ENCODE measurements at regions not wholly inside any gene's neighbourhood (a gene's known extent, or its start where the extent isn't known, plus 50 kb on each side); places are given as distances from the start of the nearest gene placed in this dataset.

GRCh38 chr11:92480499-92480898, 255.9 kb downstream of the FAT3 start:
- no peak for DNase-seq (ENCODE audit: extremely low read depth, insufficient read length)

GRCh38 chr11:92482492-92483060, 258.0 kb downstream of the FAT3 start:
- Histone ChIP-seq H3K27me3 (replicated peaks; ENCODE audit: control insufficient read depth, insufficient read depth, low read length) (no peaks in the 10 kb centered on the region; the same call in 1 of the 2 replicates), H3K36me3 (ENCODE audit: control insufficient read depth, insufficient read depth, low read length) (no peaks in the 10 kb centered on the region), H3K4me3 (replicated peaks; ENCODE audit: low read depth, low read length) (no peak overlapping the region)
- no peak for TF ChIP-seq CTCF (IDR thresholded peaks at IDR 0.05; ENCODE audit: insufficient read depth, low read length, poor library complexity, severe bottlenecking)
- no peak for DNase-seq (ENCODE audit: extremely low read depth, insufficient read length)

More at GRCh38 chr11:92480499-92480898, 255.9 kb downstream of the FAT3 start:
- Histone ChIP-seq H3K36me3 (ENCODE audit: control insufficient read depth, insufficient read depth, low read length) (no peaks in the 10 kb centered on the region), H3K27me3 (replicated peaks; ENCODE audit: control insufficient read depth, insufficient read depth, low read length) (no peaks in the 10 kb centered on the region), H3K4me3 (replicated peaks; ENCODE audit: low read depth, low read length) (no peak overlapping the region)
- no peak for TF ChIP-seq CTCF (IDR thresholded peaks at IDR 0.05; ENCODE audit: insufficient read depth, low read length, poor library complexity, severe bottlenecking)

GRCh38 chr11:92484570-92484969, 260.0 kb downstream of the FAT3 start:
- Histone ChIP-seq H3K4me3 (replicated peaks; ENCODE audit: low read depth, low read length) (no peak overlapping the region), H3K36me3 (ENCODE audit: control insufficient read depth, insufficient read depth, low read length) (no peaks in the 10 kb centered on the region), H3K27me3 (replicated peaks; ENCODE audit: control insufficient read depth, insufficient read depth, low read length) (no peaks in the 10 kb centered on the region; the same call in 1 of the 2 replicates)
- DNase-seq (ENCODE audit: extremely low read depth, insufficient read length) = no peak
- no peak for TF ChIP-seq CTCF (IDR thresholded peaks at IDR 0.05; ENCODE audit: insufficient read depth, low read length, poor library complexity, severe bottlenecking)

GRCh38 chr11:92489826-92490399, 265.3 kb downstream of the FAT3 start:
- no peak for DNase-seq (ENCODE audit: extremely low read depth, insufficient read length)
- H3K27me3 ChIP-seq (replicated peaks; ENCODE audit: control insufficient read depth, insufficient read depth, low read length) = no peaks in the 10 kb centered on the region; the same call in 1 of the 2 replicates
- no peak for TF ChIP-seq CTCF (IDR thresholded peaks at IDR 0.05; ENCODE audit: insufficient read depth, low read length, poor library complexity, severe bottlenecking)
- H3K4me3 ChIP-seq (replicated peaks; ENCODE audit: low read depth, low read length) = no peak overlapping the region
- H3K36me3 ChIP-seq (ENCODE audit: control insufficient read depth, insufficient read depth, low read length) = no peaks in the 10 kb centered on the region

- TF ChIP-seq CTCF (IDR thresholded peaks at IDR 0.05; ENCODE audit: insufficient read depth, low read length, poor library complexity, severe bottlenecking) = no peak
- no peak for DNase-seq (ENCODE audit: extremely low read depth, insufficient read length)
- Histone ChIP-seq H3K27me3 (replicated peaks; ENCODE audit: control insufficient read depth, insufficient read depth, low read length) (no peaks in the 10 kb centered on the region), H3K36me3 (ENCODE audit: control insufficient read depth, insufficient read depth, low read length) (no peaks in the 10 kb centered on the region), H3K4me3 (replicated peaks; ENCODE audit: low read depth, low read length) (no peak overlapping the region)
Observed at GRCh38 chr11:92492372-92492771, 267.8 kb downstream of the FAT3 start.
